ENCODE measurements at regions not wholly inside any gene's neighbourhood (a gene's known extent, or its start where the extent isn't known, plus 50 kb on each side); places are given as distances from the start of the nearest gene placed in this dataset.
"Not testable (repeated sequence)": the region's sequence is repeated elsewhere in the genome, so short reads cannot be mapped to it uniquely, and the experiment has no call there.

DNA sequence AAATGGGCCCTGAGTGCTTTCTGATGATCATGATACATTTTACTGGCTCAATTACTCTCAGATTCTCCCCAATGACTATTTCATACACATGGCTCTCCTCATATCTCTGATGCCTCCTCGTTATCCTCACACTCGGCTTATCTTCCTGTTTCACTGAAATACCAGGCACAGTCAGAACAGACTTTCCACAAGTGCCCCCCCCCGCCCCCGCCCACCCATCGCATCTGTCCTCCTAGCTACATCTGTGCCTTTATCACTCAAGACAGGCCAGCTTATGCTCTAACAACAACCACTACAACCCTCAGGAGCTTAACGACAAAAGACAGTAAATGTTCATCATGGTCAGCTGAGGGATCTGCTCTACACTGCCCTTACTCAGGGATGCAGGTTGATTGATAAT lies 610.6 kb upstream of the DIPK2B start:
- intact Hi-C loops (cut with DNase I), result no loop called here
- ATAC-seq, result no peak
- no peak for DNase-seq (ENCODE audit: low spot score)

DNA sequence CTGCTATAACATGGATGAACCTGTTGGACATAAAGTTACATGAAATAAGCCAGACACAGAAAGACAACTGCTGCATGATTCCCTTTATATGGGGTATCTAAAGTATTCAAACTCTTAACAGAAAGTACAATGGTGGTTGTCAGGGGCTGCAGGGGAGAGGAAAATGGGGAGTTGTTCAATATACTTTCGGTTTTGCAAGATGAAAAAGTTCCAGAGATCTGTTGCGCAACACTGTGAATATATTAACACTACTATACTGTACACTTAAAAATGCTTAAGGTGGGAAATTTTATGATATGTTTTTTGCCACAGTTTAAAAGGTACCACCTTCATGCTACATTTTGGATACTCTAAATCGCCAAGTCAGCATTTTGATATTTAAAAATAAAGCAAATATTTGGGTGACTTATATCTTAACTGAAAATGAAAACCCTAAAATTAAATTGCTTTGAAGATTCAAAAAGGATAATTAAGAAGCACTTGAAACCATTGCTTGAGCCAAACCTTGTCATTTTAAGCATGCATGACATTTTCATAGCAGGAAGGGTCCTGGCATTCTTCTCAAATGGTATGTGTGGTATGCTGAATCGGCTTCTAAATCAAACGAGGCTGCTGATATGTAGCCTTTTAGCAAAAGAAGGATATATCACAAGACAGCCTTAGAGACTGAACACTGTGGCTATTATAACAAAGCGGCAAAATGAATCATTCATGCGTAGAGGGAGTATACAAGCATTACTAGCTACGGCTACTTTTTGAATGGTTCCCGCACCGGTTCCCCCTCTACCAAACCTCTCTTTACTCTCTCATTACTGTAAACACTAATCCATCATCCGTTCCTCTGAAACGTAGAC lies 607.1 kb upstream of the DIPK2B start:
- ATAC-seq, result peak; percentile 51
- no peak for DNase-seq (ENCODE audit: low spot score)
- intact Hi-C loops (cut with DNase I), result no loop called here

DNA sequence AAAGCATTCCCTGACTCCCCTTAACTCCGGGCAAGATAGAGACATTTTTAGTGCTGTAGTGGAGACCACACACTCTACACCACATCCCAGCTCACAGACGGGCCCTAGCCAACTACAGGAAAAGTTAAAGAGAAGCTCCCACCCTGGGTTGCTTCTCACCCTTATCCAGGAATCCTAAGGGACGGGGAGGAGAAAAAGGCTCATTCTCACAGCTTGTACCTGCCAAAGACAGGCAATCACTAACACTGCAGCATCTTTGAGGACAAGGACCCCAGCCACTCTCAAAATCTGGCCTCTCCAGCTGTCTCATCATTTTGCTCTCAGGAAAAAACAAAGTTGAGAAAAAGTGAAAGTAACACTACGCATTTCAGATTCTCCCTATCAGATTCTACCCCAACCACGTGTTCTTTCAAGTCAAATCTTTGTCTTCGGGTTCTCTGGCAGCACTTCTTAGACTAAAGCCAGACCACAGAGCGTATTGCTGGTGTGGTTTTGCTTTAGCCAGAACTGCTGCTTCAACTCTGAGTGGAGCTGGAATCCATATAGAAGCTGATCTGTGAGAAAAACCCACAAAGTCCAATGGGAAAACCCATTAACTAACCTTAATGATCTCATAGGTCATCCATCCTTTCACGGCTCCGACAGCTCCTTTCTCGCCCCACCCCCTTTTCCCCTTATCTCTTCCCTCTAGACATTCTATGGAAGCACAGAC lies 605.9 kb upstream of the DIPK2B start:
- intact Hi-C loops (cut with DNase I), result no loop called here
- ATAC-seq (peak; percentile 84), DNase-seq (ENCODE audit: low spot score) (no peak)

DNA sequence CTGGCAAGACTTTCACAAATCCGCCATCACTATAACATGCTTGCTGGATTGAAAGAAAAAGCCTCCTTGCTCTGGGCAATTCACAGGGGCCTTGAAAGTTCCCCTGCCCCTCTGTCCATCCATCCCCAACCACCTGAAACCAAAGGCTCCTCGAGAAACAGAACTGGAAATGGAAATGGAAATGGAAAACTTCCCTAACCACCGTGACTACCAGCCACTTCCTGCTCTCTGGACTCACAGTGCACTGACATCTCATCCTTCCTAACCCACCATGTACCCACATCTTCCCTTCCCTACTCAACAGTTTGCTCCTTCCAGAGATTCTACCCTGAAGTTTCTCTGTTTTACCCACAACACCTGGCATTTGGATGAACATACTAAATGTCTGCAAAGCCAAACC lies 603.6 kb upstream of the DIPK2B start:
- ATAC-seq, result no peak
- intact Hi-C loops (cut with DNase I), result no loop called here
- DNase-seq (ENCODE audit: low spot score), result no peak

DNA sequence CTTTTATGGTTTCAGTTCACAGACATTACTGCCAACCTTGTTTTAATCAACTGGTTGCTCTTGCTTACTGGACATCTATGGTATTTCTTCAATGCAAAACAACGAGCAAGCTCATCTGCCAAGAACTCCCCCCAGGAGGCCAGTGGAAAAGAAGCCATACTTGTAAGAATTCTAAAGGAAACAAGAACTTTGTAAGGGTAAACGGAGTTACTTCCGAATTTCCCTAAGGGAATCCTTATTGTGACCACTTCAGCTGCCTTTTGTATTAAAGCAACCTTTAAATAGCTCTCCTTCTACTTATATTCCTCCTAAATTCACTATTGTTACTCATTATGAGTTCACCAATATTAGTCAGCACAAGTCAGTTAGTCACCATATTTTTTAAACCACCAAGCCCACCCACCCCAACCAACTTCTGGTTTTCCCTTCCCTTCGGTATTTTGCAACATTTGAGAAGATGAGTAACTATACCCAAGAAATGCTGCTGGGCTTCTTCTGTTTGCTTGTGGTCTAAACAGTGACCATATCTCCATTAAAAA lies 602.8 kb upstream of the DIPK2B start:
- ATAC-seq (no peak), DNase-seq (ENCODE audit: low spot score) (no peak)
- intact Hi-C loops (cut with DNase I), result no loop called here

DNA sequence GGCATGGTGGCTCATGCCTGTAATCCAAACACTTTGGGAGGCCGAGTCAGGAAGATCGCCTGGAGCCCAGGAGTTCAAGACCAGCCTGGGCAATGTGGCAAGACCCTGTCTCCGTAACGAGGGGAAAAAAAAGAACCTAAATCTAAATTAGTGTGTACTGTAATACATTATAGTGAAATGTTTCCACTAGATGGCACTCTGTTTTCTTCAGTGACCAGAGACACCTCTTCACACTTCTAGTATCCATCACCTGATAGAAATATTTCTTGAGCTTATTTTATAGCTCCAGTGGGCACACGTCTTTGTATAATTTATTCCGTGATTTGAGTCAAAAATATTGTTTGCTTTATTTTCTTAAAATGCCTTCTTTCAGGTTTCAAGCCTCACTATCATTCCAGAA lies 600.9 kb upstream of the DIPK2B start:
- peak; percentile 53 for ATAC-seq
- no peak for DNase-seq (ENCODE audit: low spot score)
- intact Hi-C loops (cut with DNase I), result no loop called here

DNA sequence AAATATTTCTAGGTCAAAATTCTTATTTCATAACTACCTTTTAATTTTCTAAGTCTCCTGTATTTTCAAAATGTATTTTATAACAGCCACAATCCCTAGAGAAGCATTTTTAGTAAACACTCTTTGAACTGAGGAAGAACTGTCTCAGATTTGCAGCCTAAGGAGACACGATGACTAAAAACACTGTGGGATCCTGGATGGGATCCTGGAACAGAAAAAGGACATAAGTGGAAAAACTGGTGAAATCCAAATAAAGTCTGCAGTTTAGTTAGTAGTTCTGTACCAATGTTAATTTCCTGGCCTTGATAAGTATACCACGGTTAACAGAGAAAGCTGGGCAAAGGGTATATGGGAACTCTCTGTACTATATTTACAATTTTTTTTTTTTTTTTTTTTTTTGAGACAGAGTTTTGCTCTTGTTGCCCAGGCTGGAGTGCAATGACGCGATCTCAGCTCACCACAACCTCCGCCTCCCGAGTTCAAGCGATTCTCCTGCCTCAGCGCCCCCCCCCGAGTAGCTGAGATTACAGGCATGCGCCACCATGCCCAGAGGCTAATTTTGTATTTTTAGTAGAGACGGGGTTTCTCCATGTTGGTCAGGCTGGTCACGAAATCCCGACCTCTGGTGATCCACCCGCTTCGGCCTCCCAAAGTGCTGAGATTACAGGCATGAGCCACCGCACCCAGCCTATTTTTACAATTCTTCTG lies 600.2 kb upstream of the DIPK2B start:
- intact Hi-C loops (cut with DNase I); DNase-seq (ENCODE audit: low spot score): not testable (repeated sequence)
- peak; percentile 28 for ATAC-seq

DNA sequence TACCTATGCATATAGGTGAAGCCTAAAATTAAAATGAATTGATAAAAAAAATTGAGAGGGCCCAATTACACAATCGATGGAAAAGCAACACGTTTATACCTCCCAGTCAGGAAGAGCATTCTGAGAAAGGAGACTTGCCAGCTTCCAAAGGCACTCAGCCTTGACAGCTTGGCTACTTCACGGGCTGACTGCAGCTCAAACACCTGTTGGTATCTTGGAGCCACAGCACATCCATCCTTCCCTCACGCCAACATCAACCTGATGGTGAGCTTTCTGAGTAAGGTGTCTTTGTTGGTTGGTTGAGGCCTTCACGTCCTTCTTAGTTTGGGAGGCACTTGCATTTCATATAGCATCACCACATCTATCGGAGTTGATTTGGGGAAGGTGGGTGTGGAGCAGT lies 598.9 kb upstream of the DIPK2B start:
- no peak for DNase-seq (ENCODE audit: low spot score)
- intact Hi-C loops (cut with DNase I), result no loop called here
- no peak for ATAC-seq

DNA sequence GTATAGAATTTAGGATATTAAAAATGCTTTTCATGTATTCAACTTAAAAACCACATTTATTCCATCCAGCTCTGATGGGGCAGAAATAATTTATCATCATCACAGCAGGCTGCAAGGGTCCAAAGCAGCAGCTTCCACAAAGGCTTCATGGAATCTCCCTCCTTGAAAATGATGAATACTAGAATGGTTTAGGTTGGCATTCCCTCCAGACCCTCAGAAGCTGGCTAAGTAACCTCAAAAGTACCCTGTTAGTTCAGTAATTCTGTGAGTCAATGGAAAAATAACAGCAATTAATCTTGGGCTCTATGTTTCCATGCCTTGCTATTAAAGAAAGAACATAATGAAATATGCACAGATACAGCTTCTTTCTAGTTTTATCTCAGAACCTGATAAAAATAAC lies 594.9 kb upstream of the DIPK2B start:
- no peak for ATAC-seq
- intact Hi-C loops (cut with DNase I), result no loop called here
- DNase-seq (ENCODE audit: low spot score), result no peak

DNA sequence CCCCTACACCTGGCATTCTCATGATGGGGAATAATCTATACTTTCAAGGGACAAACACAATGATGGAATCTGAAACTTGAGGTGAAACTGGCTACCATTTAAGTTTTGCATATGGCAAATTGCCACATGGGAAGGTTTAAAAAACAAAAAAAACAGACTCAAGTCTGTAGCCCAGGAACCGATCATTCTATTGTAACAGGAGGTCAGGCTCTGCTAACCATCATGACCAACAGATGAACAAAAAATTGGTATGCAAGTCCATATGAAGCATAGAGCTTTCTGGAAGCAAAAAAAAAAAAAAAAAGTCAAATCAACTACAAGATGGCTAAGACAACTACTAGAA lies 594.3 kb upstream of the DIPK2B start:
- ATAC-seq (no peak), DNase-seq (ENCODE audit: low spot score) (no peak)
- intact Hi-C loops (cut with DNase I), result no loop called here

DNA sequence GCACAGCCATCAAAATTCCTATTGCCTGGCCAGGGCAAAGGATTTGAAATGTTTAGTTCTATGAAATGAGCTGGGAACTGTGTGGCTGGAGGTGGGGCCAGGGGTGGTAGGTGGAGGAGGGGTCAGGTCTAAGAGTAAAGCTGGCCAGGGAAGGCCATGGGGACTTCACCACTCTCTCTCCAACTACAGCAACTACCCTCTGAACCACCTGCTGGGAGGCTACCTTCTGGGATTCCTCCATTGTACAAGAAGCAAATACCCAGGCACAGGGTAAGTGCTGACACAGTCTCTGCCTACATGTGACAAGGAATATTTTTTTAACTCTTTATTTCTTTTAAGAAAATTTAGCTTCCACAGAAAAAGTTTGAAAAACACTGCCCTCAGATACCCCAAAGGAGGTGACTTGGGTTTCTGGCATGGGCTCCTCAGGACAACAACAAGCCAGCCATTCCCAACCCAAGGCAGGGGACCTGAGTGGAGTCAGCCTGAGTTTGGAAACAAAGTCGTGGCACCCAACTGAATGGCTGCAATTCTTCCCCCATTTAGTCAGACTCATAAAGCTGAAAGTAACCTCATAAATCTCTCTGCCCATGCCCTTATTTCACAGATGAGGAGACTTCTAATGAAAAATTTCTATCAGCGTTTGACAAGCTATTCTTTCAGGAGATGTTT lies 593.8 kb upstream of the DIPK2B start:
- no peak for ATAC-seq
- no peak for DNase-seq (ENCODE audit: low spot score)
- intact Hi-C loops (cut with DNase I), result no loop called here

DNA sequence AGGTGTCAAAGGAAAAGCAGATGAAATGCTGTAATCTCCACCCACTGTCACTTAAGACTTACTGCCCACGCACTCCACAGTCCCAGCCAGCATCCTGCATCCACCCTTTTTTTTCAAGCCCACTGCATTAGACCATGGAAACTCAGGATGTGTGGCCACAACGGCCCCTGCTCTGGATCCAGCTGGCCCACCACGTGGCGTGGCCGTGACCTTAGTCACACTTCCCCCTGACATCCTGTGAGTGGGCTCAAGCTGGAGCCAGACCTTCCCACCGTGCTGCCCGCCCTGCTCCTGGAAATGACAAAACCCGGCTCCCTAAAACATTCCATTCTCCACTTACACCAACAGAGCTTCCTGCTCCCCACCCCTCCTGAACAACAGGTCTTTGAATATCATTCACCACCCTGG lies 588.3 kb upstream of the DIPK2B start:
- DNase-seq (ENCODE audit: low spot score), result no peak
- intact Hi-C loops (cut with DNase I), result no loop called here

DNA sequence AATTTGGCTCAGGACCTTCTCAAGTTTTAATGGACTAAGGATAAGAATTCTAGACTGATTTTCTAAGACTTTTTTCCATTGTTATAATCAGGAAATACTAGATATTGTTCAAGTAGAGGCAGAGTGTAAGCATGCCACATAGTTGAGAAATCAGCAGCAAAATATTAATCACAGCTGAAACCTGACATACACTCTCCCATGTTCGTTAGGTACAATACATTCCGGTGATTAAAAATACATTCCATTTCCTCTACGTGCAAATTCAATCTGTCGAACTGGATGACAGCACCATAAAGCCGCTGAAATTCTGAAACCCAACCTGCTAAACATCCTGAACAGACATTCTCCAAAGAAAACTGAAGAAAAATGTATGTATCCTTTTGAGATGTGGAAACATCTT lies 587.6 kb upstream of the DIPK2B start:
- no peak for ATAC-seq
- no peak for DNase-seq (ENCODE audit: low spot score)
- intact Hi-C loops (cut with DNase I), result no loop called here

More for the DNA sequence above, 588.3 kb upstream of the DIPK2B start:
- ATAC-seq, result no peak

DNA sequence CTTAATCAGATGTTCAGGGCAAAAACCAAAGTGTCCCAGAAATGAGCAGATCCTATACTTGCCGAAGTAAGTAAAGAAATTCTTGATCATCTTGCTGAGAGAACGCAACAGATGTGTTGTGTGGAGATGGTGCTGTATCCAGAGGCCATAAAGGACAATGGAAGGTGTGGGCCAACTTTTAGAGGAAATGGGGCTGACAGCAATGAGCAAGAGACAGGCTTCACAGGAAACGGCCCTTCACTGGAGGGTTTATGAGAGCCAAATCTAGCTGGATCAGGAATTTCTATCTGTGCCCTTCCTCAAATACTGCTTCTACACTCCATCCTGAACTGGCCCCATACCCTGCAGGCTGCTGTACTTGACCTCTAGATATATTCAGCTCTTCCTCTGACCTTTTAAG lies 583.9 kb upstream of the DIPK2B start:
- intact Hi-C loops (cut with DNase I), result no loop called here
- no peak for ATAC-seq

DNA sequence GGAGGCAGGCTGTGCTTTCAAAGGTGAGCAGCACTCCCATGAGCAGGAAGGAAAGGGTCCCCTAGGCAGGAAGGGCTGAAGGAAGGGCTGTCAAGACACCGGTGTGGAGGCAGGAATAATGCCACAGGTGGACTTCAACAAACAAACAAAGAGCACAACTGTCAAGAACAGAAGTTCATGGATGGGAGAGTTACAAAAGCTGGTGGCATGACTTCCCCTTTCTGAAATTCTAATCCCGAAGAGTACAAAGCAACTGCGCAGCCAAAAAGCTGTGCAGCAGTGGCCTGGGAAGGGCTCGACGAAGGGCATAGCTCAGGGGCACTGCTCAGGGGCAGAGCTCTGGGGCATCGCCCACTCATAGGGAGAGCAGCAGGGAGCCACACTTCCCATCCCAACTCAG lies 582.3 kb upstream of the DIPK2B start:
- ATAC-seq, result no peak
- intact Hi-C loops (cut with DNase I), result no loop called here

More for the DNA sequence above, 583.9 kb upstream of the DIPK2B start:
- no peak for DNase-seq (ENCODE audit: low spot score)

DNA sequence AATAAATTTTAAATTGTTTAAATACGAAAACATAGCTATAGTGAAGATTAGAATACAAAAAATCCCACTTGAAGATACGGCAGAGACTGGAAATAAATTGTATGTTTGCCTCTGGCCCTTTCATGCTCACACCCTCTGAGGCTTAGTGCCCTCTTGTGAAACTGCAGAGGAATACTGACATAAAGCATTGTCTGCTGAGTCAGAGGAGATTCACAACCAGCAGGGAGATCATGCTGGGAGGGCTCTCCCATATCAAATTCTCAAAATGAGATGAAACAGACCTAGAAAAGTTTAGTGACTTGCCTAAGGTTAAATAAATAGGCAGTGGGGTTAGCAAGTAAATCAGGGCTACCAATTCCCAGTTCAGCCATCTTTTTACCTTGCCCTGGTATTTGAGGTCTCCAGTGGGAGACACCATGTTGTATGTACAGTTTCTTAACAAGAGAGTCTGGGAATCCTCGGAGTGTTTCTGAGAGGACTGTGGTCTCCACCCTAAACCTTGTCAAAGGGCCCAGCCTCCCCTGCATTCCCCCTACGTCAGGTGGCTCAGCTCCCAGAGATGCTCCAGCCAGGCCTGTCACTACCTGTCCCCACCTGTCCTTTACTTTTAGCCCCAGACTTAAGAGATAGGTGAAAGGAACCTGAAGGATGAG lies 581.4 kb upstream of the DIPK2B start:
- DNase-seq (ENCODE audit: low spot score) (no peak), ATAC-seq (peak; percentile 71)
- intact Hi-C loops (cut with DNase I), result no loop called here

More for the DNA sequence above, 582.3 kb upstream of the DIPK2B start:
- no peak for DNase-seq (ENCODE audit: low spot score)

DNA sequence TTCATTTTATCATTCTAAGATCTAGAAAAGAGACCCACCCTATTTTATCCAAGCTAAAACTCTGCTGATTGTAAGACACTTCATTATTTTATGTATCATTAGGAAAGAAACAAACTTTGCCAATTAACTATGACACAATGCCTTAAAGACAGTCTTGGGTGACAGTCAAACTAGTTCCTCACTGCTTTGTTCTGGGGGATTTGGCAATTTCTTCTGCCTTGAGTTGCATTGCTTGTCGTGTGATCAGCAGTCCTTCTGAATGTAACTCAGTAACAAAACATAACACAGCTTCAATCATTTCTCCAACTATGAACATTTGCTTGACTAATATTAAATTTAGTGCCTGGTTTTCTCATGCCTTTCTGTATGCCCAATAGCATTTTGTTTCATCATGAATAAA lies 577.9 kb upstream of the DIPK2B start:
- ATAC-seq (no peak), DNase-seq (ENCODE audit: low spot score) (no peak)
- intact Hi-C loops (cut with DNase I), result no loop called here

DNA sequence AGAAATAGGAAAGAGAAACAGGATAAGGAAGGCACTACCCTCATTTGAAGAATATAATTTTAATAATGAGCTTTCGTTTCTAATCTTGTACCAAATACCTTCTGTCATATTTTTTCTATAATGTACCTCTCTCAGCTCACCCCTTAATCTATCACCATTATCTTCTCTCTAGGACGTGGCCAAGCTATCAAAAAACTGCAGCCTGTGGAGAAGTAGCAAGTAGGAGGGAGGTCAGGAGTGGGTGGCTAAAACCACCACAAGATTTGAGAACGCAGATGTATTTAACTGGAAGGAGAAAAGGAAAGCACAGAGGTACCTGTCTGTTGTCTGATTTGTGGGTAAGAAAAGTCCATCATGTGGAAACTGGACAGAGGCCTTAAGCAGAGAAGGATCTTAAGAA lies 576.7 kb upstream of the DIPK2B start:
- intact Hi-C loops (cut with DNase I), result no loop called here
- ATAC-seq (no peak), DNase-seq (ENCODE audit: low spot score) (no peak)

DNA sequence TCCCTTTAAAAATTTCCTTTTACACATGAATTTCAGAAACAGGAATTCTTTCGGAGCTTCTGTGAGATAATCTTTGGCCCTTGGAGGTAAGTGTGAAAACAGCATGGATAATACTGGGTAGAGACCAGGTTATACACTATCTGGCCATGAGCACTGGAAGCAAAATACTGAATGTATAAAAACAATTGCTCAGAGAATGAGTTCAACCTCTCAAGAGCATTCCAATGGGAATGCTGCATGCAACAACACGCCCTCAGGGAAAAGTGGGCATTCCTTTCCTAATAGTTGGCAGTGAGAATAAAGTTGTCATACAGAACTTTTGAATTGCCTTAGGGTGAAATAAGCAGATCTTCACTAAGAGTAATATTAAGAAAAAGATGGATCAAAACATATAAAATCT lies 574.8 kb upstream of the DIPK2B start:
- no peak for ATAC-seq

More for the DNA sequence above, 574.8 kb upstream of the DIPK2B start:
- intact Hi-C loops (cut with DNase I), result no loop called here
- DNase-seq (ENCODE audit: low spot score), result no peak

All from sciatic nerve (tissue), 2 donors.